ENCODE measurements at regions not wholly inside any gene's neighbourhood (a gene's known extent, or its start where the extent isn't known, plus 50 kb on each side); places are given as distances from the start of the nearest gene placed in this dataset.

DNA sequence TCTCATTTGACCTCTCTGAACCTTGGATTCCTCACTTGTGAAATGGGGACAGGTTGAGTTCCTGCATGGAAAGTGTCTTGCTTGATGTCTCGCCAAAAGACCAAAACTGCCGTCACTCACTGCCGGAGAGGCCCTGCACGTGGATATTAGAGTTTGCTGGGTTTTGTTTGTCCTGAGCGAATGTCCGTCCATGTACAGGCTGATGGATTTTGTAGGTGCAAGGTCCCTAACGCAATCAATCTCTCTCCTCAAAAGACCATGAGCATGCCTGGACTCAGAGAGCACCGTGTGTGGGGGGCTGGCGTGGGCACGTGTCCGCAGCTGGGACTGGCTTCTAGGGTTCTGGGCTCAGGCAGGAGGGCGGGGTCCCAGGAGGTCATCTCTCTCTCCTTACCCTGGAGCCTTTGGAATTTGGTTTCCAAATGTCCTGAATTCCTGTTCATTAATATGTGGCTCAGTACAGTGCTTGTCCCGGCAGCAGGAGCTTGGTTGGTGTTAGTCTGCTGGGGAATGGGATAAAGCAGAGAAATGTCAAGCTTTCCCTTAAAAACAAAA lies 146.0 kb upstream of the IER5L start:
- TF ChIP-seq, protein P1, sequence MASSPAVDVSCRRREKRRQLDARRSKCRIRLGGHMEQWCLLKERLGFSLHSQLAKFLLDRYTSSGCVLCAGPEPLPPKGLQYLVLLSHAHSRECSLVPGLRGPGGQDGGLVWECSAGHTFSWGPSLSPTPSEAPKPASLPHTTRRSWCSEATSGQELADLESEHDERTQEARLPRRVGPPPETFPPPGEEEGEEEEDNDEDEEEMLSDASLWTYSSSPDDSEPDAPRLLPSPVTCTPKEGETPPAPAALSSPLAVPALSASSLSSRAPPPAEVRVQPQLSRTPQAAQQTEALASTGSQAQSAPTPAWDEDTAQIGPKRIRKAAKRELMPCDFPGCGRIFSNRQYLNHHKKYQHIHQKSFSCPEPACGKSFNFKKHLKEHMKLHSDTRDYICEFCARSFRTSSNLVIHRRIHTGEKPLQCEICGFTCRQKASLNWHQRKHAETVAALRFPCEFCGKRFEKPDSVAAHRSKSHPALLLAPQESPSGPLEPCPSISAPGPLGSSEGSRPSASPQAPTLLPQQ (tag by site-specific recombination; IDR thresholded peaks at IDR 0.05), result no peak
- TF ChIP-seq CTCF (tag by site-specific recombination; IDR thresholded peaks at IDR 0.05), result no peak
- no peak for TF ChIP-seq ZFP41 (tag by site-specific recombination; IDR thresholded peaks at IDR 0.05; ENCODE audit: borderline replicate concordance)
- no peak for TF ChIP-seq ZNF24 (tag by site-specific recombination; IDR thresholded peaks at IDR 0.05)
- TF ChIP-seq ZNF785 (tag by site-specific recombination; IDR thresholded peaks at IDR 0.05), result no peak
- TF ChIP-seq, protein P2, sequence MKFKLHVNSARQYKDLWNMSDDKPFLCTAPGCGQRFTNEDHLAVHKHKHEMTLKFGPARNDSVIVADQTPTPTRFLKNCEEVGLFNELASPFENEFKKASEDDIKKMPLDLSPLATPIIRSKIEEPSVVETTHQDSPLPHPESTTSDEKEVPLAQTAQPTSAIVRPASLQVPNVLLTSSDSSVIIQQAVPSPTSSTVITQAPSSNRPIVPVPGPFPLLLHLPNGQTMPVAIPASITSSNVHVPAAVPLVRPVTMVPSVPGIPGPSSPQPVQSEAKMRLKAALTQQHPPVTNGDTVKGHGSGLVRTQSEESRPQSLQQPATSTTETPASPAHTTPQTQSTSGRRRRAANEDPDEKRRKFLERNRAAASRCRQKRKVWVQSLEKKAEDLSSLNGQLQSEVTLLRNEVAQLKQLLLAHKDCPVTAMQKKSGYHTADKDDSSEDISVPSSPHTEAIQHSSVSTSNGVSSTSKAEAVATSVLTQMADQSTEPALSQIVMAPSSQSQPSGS (tag by site-specific recombination; IDR thresholded peaks at IDR 0.05; ENCODE audit: low read depth), result no peak
- TF ChIP-seq, protein P3, sequence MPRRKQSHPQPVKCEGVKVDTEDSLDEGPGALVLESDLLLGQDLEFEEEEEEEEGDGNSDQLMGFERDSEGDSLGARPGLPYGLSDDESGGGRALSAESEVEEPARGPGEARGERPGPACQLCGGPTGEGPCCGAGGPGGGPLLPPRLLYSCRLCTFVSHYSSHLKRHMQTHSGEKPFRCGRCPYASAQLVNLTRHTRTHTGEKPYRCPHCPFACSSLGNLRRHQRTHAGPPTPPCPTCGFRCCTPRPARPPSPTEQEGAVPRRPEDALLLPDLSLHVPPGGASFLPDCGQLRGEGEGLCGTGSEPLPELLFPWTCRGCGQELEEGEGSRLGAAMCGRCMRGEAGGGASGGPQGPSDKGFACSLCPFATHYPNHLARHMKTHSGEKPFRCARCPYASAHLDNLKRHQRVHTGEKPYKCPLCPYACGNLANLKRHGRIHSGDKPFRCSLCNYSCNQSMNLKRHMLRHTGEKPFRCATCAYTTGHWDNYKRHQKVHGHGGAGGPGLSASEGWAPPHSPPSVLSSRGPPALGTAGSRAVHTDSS (tag by site-specific recombination; IDR thresholded peaks at IDR 0.05), result no peak
